Chondrocyte (in vitro differentiated cells): ENCODE measurements at regions not wholly inside any gene's neighbourhood (a gene's known extent, or its start where the extent isn't known, plus 50 kb on each side); places are given as distances from the start of the nearest gene placed in this dataset.

ENCODE experiments used
- DNase-seq: peaks from one replicate; pipeline ENCODE4 v3.0.0; 2021; ENCODE audit warnings: mixed read lengths, low spot score
- H3K27ac Mint-ChIP-seq: one replicate; pipeline ENCODE4 v1.8.0; 2021; ENCODE audit warnings: mild to moderate bottlenecking, moderate library complexity, mixed read lengths; ENCODE audit not compliant: unreplicated experiment
- H3K27me3 Mint-ChIP-seq: 2 replicates; pipeline ENCODE4 v1.8.0; 2021; ENCODE audit warnings: low read depth, mixed read lengths
- H3K36me3 Mint-ChIP-seq: 2 replicates; pipeline ENCODE4 v1.8.0; 2021; ENCODE audit warnings: low read depth, mixed read lengths
- H3K4me1 Mint-ChIP-seq: 2 replicates; pipeline ENCODE4 v1.8.0; 2021; ENCODE audit warnings: low read depth, mild to moderate bottlenecking, mixed read lengths
- H3K4me3 Mint-ChIP-seq: one replicate; pipeline ENCODE4 v1.8.0; 2021; ENCODE audit warnings: mild to moderate bottlenecking, moderate library complexity, mixed read lengths; ENCODE audit not compliant: unreplicated experiment
- H3K9me3 Mint-ChIP-seq: 2 replicates; pipeline ENCODE4 v1.8.0; 2021; ENCODE audit warnings: low read depth, mixed read lengths
- CTCF ChIP-seq: fragments of 200-600 bp; sonication (generic); IDR thresholded peaks from 2 replicates; pipeline ENCODE4 v1.5.0; 2021; ENCODE audit warnings: antibody characterized with exemption, mild to moderate bottlenecking, moderate library complexity

GRCh38 chr12:125214289-125214688, 149.1 kb downstream of the AACS start:
- Mint-ChIP-seq H3K36me3 (no peaks in the 10 kb centered on the region), H3K4me3 (no peak overlapping the region)
- no peak for TF ChIP-seq CTCF

GRCh38 chr12:125216756-125217155, 151.5 kb downstream of the AACS start:
- no peak for DNase-seq
- TF ChIP-seq CTCF: no peak
- Mint-ChIP-seq H3K27ac (no peak overlapping the region), H3K36me3 (no peaks in the 10 kb centered on the region), H3K9me3 (no peaks in the 10 kb centered on the region), H3K4me3 (no peak overlapping the region), H3K27me3 (peaks cover 18% of the 10 kb centered on the region), H3K4me1 (no peaks in the 10 kb centered on the region)

More at GRCh38 chr12:125214289-125214688, 149.1 kb downstream of the AACS start:
- H3K9me3 Mint-ChIP-seq: no peaks in the 10 kb centered on the region
- H3K4me1 Mint-ChIP-seq: no peaks in the 10 kb centered on the region
- H3K27ac Mint-ChIP-seq: no peak overlapping the region
- peaks cover 32% of the 10 kb centered on the region for H3K27me3 Mint-ChIP-seq
- no peak for DNase-seq

GRCh38 chr12:125217308-125217707, 152.1 kb downstream of the AACS start:
- Mint-ChIP-seq H3K4me3 (no peak overlapping the region), H3K4me1 (no peaks in the 10 kb centered on the region), H3K27ac (no peak overlapping the region), H3K36me3 (no peaks in the 10 kb centered on the region), H3K27me3 (peaks cover 15% of the 10 kb centered on the region), H3K9me3 (no peaks in the 10 kb centered on the region)
- no peak for DNase-seq
- TF ChIP-seq CTCF: no peak

GRCh38 chr12:125218952-125219351, 153.7 kb downstream of the AACS start:
- no peaks in the 10 kb centered on the region for H3K36me3 Mint-ChIP-seq
- H3K27me3 Mint-ChIP-seq: peaks cover 7% of the 10 kb centered on the region
- H3K27ac Mint-ChIP-seq: no peak overlapping the region

GRCh38 chr12:125220404-125221273, 155.4 kb downstream of the AACS start:
- H3K27me3 Mint-ChIP-seq: peaks cover 5% of the 10 kb centered on the region

More at GRCh38 chr12:125218952-125219351, 153.7 kb downstream of the AACS start:
- TF ChIP-seq CTCF: no peak
- H3K9me3 Mint-ChIP-seq: peaks cover under 1% of the 10 kb centered on the region
- DNase-seq: no peak
- H3K4me1 Mint-ChIP-seq: no peaks in the 10 kb centered on the region
- no peak overlapping the region for H3K4me3 Mint-ChIP-seq

More at GRCh38 chr12:125220404-125221273, 155.4 kb downstream of the AACS start:
- no peaks in the 10 kb centered on the region for H3K4me1 Mint-ChIP-seq
- H3K36me3 Mint-ChIP-seq: no peaks in the 10 kb centered on the region
- H3K4me3 Mint-ChIP-seq: no peak overlapping the region
- TF ChIP-seq CTCF: no peak
- peaks cover 3% of the 10 kb centered on the region for H3K9me3 Mint-ChIP-seq
- no peak for DNase-seq
- H3K27ac Mint-ChIP-seq: no peak overlapping the region
